Heart left ventricle (tissue), 13 donors: ENCODE measurements at regions not wholly inside any gene's neighbourhood (a gene's known extent, or its start where the extent isn't known, plus 50 kb on each side); places are given as distances from the start of the nearest gene placed in this dataset.

Source experiments
- CTCF ChIP-seq, 12 donors: fragments of 200-600 bp; sonication (generic) in 4 of 12; IDR thresholded peaks; one replicate each; pipeline versions ENCODE4 v1.5.0 to v1.8.0; 2018 to 2022; ENCODE audit warnings: antibody characterized with exemption in 12 of 12, mild to moderate bottlenecking in 5 of 12
- POLR2A ChIP-seq, 2 donors: fragments of 450-650 bp; IDR thresholded peaks; one replicate each; pipeline ENCODE4 v1.6.1; 2017; ENCODE audit warnings: antibody characterized with exemption in 2 of 2, mild to moderate bottlenecking in 2 of 2, moderate library complexity in 2 of 2
- donor health status: ischemic (EF 13 %, LVEDD 7.1; RV severe dilation, severe dysfunction).
- donor health status: DM: no; HTN: yes; CAD: no.
- donor health status: DM: no; HTN: no; CAD: no.
- donor health status: ischemic (EF 25% LVEDD 6.9; RV normal size, moderate dysfunction).
- donor health status: ischemic (EF 25% LVEDD 5.7; RV mildly dilated, moderate dysfunction).
- donor health status: ischemic (EF 35%, LVEDD 5.7; RV mildly dilated, moderate dysfunction).
- donor health status: nonischemic (EF 11% LVEDD 7.7; RV severe dilation, severe dysfunction).
- donor health status: DM: yes; HTN: yes; CAD: no.
- donor health status: PGD.
- donor health status: ischemic (EF 29% LVEDD 5.4; RV normal size, mild dysfunction).
- donor health status: nonischemic (EF 23%, LVEDD 6.1; RV moderate dilation, normal function).

- TF ChIP-seq CTCF (IDR thresholded peaks at IDR 0.05) = no peak
- no peak for TF ChIP-seq POLR2A (IDR thresholded peaks at IDR 0.05)
Measured at GRCh38 chr17:6244253-6244652, 174.1 kb downstream of the WSCD1 start.
